Testis (tissue), 2 donors: ENCODE measurements at regions not wholly inside any gene's neighbourhood (a gene's known extent, or its start where the extent isn't known, plus 50 kb on each side); places are given as distances from the start of the nearest gene placed in this dataset.

Experiments
- POLR2A ChIP-seq: fragments of 450-650 bp; IDR thresholded peaks from one replicate; pipeline ENCODE4 v1.6.1; 2017; ENCODE audit warnings: antibody characterized with exemption, mild to moderate bottlenecking, moderate library complexity
- TF ChIP-seq, protein P1 (sequence below), 3 experiments: fragments of 450-650 bp in 2 of 3; fragments of 200-600 bp in 1 of 3; sonication (generic) in 1 of 3; IDR thresholded peaks; one replicate each; pipeline ENCODE4 v1.5.1; 2016 to 2019; ENCODE audit warnings: antibody characterized with exemption in 3 of 3, mild to moderate bottlenecking in 2 of 3, moderate library complexity in 1 of 3

DNA sequence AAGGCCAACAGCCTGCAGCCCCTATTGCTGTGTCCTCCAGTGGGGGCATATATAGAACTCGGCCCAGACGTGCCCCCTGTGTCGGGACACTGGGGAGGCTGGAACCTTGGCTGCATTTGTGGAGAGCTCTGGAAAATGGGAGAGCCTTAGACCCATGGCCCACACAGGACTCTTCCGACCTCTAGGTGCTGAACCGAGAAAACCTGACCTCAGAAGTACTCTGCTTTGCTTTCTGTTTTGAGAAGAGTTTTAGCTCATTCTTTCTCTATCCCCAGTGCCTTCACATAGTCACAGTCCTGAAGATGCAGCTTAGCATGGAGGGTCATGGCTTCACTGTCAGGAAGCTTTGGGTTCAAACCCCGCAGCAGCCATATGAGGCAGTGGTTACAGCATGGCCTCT, 271.8 kb upstream of the B3GAT1 start:
- TF ChIP-seq, protein P1, sequence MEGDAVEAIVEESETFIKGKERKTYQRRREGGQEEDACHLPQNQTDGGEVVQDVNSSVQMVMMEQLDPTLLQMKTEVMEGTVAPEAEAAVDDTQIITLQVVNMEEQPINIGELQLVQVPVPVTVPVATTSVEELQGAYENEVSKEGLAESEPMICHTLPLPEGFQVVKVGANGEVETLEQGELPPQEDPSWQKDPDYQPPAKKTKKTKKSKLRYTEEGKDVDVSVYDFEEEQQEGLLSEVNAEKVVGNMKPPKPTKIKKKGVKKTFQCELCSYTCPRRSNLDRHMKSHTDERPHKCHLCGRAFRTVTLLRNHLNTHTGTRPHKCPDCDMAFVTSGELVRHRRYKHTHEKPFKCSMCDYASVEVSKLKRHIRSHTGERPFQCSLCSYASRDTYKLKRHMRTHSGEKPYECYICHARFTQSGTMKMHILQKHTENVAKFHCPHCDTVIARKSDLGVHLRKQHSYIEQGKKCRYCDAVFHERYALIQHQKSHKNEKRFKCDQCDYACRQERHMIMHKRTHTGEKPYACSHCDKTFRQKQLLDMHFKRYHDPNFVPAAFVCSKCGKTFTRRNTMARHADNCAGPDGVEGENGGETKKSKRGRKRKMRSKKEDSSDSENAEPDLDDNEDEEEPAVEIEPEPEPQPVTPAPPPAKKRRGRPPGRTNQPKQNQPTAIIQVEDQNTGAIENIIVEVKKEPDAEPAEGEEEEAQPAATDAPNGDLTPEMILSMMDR (IDR thresholded peaks at IDR 0.05), result no peak
- TF ChIP-seq POLR2A, result no peak
